Activated naive CD4-positive, alpha-beta T cell treated with anti-CD3 and anti-CD28 coated beads, Interleukin-2, amount 50 U/mL, for 72 hours (primary cell): ENCODE measurements at regions not wholly inside any gene's neighbourhood (a gene's known extent, or its start where the extent isn't known, plus 50 kb on each side); places are given as distances from the start of the nearest gene placed in this dataset.
"Not testable (repeated sequence)": the region's sequence is repeated elsewhere in the genome, so short reads cannot be mapped to it uniquely, and the experiment has no call there.

Source experiments
- ATAC-seq, 2 donors: fragments of 150-1000 bp; cut with Tn5 transposase; 2 replicates each; pipeline ENCODE4 v1.10.0; 2021; ENCODE audit warnings: mild to moderate bottlenecking in 2 of 2, moderate library complexity in 2 of 2
- DNase-seq, 2 donors: peaks; one replicate each; pipeline ENCODE4 v3.0.0; 2021 to 2022; ENCODE audit warnings: low spot score in 2 of 2
- H3K27ac Mint-ChIP-seq, 2 donors: one replicate each; pipeline ENCODE4 v1.8.0; 2022; ENCODE audit warnings: mild to moderate bottlenecking in 2 of 2, mixed read lengths in 2 of 2
- H3K36me3 Mint-ChIP-seq, 2 donors: one replicate each; pipeline ENCODE4 v1.8.0; 2022; ENCODE audit warnings: mixed read lengths in 2 of 2
- H3K9me3 Mint-ChIP-seq, 2 donors: one replicate each; pipeline ENCODE4 v1.8.0; 2022; ENCODE audit warnings: mixed read lengths in 2 of 2

DNA sequence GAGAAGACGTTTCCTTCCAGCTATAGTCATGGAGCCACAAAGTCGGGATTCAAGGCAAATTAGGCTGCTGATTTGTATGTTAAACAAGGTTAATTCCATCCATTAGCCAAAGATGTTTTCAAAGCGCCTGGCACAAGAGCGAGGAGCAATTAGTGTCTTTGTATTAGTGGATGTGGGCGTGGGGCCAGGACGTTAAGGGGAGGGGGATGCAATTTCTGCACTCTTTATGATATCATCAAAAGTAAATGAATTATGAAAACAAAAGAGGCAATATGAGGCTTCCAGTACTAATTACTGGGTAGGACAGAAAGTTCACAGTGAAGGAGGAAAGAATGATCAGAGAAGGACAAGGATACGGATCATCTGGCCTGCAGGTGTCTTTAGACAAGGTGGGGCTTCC is 230.9 kb upstream of the MSX2 start:
- peaks cover 6 to 7% of the 10 kb centered on the region in 2 donors for H3K9me3 Mint-ChIP-seq
- DNase-seq = no peak
- no peak overlapping the region for H3K27ac Mint-ChIP-seq
- no peak for ATAC-seq
- peaks cover 0 to 9% of the 10 kb centered on the region in 2 donors for H3K36me3 Mint-ChIP-seq

DNA sequence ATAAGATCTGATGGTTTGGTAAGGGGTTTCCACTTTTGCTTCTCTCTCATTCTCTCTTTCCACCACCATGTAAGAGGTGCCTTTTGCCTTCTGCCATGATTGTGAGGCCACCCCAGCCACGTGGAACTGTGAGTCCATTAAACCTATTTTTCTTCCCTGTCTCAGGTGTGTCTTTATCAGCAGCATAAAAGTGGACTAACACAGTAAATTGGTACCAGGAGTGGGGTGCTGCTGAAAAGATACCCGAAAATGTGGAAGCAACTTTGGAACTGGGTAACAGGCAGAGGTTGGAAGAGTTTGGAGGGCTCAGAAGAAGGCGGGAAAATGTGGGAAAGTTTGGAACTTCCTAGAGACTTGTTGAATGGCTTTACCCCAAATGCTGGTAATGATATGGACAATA is 226.4 kb upstream of the MSX2 start:
- peaks cover 9 to 11% of the 10 kb centered on the region in 2 donors for H3K36me3 Mint-ChIP-seq
- ATAC-seq, H3K27ac Mint-ChIP-seq, DNase-seq: not testable (repeated sequence)
- H3K9me3 Mint-ChIP-seq = peaks cover 28 to 30% of the 10 kb centered on the region in 2 donors

DNA sequence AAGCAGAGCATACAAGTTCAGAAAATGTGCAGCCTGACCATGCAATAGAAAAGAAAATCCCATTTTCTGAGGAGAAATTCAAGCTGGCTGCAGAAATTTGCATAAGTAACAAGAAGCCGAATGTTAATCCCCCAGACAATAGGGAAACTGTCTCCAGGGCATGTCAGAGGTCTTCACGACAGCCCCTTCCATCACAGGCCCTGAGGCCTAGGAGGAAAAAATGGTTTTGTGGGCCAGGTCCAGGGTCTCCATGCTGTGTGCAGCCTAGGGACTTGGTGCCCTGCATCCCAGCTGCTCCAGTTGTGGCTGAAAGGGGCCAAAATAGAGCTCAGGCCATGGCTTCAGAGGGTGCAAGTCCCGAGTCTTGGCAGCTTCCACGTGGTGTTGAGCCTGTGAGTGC is 225.8 kb upstream of the MSX2 start:
- not testable (repeated sequence) for ATAC-seq, H3K27ac Mint-ChIP-seq, DNase-seq
- Mint-ChIP-seq H3K9me3 (peaks cover 28 to 30% of the 10 kb centered on the region in 2 donors), H3K36me3 (peaks cover 9 to 11% of the 10 kb centered on the region in 2 donors)

DNA sequence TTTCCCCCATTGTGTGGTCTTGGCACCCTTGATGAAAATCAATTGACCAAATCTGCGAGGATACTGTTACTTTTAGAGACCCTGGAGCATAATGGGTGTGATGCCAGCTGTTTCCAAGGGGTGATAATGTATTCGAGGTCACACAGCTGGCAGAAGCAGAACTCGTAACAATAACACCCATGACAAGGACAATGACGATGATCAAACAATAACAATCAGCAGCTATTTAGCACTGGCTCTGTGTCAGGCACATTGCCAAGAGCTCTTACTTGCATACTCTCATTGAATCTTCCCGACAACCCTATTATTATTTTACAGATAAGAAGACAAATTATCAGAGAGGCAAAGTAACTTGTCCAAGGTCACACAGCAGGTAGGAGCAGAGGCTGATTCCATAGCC is 223.7 kb upstream of the MSX2 start:
- no peak for DNase-seq
- ATAC-seq = no peak
- Mint-ChIP-seq H3K36me3 (peaks cover 9 to 11% of the 10 kb centered on the region in 2 donors), H3K9me3 (peaks cover 30 to 33% of the 10 kb centered on the region in 2 donors), H3K27ac (no peak overlapping the region)

DNA sequence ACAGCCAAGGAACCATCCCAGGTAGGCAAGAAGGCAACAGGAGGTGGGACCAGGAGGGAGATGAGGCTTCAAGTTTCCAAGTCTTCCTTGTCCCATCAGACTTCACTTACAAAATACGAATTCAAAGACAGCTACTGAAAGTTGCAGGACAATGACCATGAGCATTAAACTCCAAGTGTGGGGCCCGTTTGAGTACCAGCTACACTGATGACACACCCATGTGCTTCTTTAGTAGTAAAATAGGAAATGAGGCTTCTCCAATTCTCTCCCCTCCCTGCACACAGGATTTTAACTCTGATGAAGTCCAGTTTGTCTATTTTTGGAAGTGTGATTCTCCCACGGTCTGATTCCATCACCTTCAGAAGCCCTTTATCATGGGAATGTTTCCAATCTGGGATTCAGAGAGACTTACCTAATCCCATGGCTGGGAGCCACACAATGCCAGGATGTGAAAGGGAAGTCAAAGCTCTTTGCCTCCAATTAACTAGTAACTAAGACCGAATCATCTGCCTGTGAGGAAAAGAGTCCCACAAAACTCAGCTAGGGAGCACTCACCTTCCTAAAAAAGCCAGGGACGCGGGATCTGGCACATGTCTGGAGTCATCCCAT is 222.8 kb upstream of the MSX2 start:
- H3K9me3 Mint-ChIP-seq = peaks cover 30 to 33% of the 10 kb centered on the region in 2 donors
- H3K27ac Mint-ChIP-seq = no peak overlapping the region
- H3K36me3 Mint-ChIP-seq = peaks cover 9 to 11% of the 10 kb centered on the region in 2 donors
- DNase-seq (no peak), ATAC-seq (no peak)

DNA sequence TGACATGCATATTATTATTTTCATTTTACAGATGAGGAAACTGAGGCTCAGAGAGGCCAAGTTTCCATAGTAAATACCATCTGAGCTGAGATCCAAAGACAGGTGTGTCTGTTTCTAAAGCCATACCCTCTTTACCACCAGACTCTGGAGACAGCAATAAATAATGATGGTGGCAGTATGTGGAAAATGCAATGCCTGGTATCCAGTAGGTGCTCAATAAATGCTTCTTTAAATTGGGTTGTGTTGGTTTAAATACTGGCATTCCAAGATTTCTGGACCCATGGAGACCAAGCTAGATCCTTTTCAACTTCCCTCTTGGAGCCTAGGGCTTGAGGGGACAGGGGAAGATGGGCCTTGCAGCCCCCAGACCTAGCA is 221.3 kb upstream of the MSX2 start:
- Mint-ChIP-seq H3K27ac (no peak overlapping the region), H3K36me3 (peaks cover 4 to 11% of the 10 kb centered on the region in 2 donors), H3K9me3 (peaks cover 25 to 30% of the 10 kb centered on the region in 2 donors)
- no peak for ATAC-seq
- DNase-seq = no peak

DNA sequence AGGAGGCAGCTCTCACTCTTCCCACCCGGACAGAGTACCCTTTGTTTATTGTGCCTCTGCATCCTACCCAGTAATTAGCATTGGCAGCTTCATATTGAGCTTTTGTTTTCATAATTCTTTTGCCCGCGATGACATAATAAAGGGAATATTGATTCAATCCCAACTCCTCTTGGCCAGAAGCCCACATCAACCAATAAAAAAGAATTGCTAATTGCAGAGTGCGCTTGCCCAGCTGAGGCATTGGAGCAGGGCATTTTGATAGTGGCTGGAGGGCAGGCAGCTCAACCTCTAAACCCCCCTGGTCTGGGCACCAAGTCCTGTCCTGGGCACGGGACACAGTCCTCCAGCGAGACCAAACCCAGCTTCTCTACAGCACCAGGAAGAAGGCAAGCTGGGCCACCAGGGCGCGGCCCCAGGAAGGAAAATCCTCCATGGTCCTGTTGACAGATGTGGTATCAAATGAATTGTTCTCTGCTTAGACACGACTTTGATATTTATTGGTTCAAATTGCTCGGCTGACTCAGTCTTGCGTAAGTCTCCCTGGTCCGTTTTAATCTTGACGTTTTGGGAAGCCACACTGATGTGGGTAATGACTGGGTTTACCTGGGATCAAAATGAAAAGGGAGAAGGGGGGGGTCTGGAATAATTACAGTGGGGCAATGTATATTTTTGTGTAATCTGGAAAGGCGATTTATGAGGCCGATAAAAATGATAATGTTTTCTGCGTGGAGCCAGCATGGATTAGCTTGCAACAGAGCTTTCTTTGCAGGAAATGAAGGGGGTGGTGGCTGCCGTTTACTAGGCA is 220.7 kb upstream of the MSX2 start:
- H3K27ac Mint-ChIP-seq = no peak overlapping the region
- ATAC-seq = no peak
- H3K36me3 Mint-ChIP-seq = peaks cover 0 to 11% of the 10 kb centered on the region in 2 donors
- no peak for DNase-seq
- H3K9me3 Mint-ChIP-seq = peaks cover 23 to 30% of the 10 kb centered on the region in 2 donors

DNA sequence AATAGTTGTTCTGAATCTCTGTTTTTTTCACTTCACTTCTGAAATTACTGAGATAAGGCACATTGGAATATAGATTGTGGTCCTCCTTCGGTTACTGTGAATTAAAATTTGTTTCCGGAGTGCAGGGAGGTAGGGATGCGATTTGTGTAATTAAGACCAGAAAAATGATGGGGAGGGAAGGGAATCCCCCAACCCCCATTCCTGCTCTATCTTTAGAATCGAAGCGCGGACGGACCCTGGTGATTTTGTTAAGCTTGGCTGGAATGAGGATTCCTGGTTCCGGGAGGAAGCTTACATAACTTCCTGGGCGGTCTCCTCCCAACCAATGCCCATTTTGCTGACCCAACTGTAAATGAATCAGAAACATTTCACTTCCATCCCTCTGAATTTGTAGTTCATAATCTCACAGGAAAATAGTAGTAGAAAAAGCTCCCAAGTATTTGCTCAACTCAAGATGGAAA is 220.1 kb upstream of the MSX2 start:
- Mint-ChIP-seq H3K27ac (no peak overlapping the region), H3K9me3 (peaks cover 22 to 33% of the 10 kb centered on the region in 2 donors), H3K36me3 (peaks cover 0 to 8% of the 10 kb centered on the region in 2 donors)
- DNase-seq = no peak
- ATAC-seq = no peak

DNA sequence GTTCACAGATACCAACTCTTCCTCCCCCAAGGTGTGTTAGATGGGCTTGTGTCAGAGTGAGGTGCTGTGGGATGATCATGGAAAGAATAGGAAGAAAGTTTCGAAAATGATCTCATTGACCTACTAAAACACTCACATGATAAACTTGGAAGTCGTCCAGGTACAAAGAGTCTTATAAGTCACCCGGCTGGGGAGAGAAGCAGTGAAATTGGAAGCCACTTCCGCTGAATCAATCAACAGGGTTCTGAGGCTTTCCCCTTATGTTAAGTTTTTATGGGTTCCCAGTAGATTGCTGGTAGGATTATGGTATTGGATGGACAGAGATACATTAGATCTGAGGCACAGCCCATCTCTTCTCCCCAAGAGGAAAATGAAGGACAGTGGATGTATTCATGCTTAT is 218.8 kb upstream of the MSX2 start:
- ATAC-seq = no peak
- no peak for DNase-seq
- Mint-ChIP-seq H3K9me3 (peaks cover 8 to 20% of the 10 kb centered on the region in 2 donors), H3K27ac (no peak overlapping the region), H3K36me3 (no peaks in the 10 kb centered on the region)

DNA sequence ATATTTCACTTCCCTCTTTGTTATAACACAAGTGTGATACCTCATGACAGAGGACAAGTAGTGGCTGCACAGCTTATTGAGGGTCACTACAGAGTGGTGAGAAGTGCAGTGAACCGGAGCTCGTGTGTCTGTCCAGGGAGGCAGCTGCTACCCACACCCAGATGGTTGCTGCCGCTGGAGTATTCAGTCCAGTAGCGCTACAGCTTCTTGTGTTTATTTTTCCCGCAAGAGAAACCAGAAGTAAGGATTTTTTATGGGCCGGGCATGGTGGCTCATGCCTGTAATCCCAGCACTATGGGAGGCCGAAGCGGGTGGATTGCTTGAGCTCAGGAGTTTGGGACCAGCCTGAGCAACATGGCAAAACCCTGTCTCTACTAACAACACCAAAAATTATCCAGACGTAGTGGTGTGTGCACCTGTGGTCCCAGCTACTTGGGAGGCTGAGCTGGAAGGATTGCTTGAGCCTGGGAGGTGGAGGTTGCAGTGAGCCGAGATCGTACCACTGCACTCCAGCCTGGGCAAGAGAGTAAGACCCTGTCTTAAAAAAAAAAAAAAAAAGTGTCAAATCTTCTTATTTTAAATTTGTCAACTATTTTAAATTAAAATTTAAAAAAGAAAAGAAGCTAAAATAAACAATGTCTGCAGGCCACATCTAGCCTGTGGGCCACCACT is 213.5 kb upstream of the MSX2 start:
- not testable (repeated sequence) for H3K9me3 Mint-ChIP-seq, H3K27ac Mint-ChIP-seq, ATAC-seq, H3K36me3 Mint-ChIP-seq, DNase-seq

DNA sequence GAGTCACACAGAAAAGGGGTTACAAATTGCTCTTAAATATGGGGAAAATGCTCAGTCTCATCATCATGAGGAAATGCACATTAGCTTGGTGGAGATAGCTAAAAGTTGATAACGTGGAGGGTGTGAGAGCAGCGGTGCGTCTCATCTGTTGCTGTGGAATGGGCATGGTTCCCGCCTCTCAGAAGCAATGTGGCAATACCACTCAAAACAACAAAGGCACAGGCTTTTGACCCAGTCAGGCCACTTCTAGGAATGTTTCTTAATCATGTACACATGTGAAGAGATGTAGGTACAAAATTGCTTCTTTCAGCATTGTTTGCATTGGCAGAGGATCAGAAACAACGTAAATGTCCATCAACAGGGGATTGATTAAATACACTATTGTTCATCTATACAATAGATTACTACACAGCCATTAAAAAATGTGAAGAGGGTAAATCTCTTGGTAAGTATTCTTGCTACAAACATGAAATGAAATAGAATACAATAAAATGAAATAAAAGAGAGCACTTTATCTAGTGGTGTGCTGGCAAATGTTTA is 212.6 kb upstream of the MSX2 start:
- ATAC-seq (no peak), DNase-seq (no peak)
- no peaks in the 10 kb centered on the region for H3K36me3 Mint-ChIP-seq
- H3K9me3 Mint-ChIP-seq = peaks cover 0 to 10% of the 10 kb centered on the region in 2 donors
- H3K27ac Mint-ChIP-seq = no peak overlapping the region

DNA sequence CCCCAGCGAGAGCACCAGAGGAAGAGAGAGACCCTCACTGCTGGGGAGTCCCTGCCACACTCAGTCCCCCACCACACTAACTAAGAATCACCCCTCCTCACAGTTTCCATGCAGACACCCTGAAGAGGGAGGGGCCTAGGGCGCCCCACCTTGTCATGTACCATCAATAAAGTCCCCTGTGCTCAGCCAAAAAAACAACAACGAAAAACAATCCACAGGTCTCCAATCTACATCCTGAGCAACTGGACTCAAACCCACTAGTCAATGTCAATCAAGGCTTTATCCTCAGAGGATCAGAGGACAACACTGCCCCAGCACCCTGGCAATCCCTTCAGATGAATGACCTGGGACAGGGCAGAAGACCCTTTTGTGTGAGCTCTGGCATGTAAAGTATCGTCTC is 210.1 kb upstream of the MSX2 start:
- no peak for ATAC-seq
- H3K27ac Mint-ChIP-seq = no peak overlapping the region
- no peak for DNase-seq
- peaks cover 0 to 4% of the 10 kb centered on the region in 2 donors for H3K9me3 Mint-ChIP-seq
- H3K36me3 Mint-ChIP-seq = no peaks in the 10 kb centered on the region

DNA sequence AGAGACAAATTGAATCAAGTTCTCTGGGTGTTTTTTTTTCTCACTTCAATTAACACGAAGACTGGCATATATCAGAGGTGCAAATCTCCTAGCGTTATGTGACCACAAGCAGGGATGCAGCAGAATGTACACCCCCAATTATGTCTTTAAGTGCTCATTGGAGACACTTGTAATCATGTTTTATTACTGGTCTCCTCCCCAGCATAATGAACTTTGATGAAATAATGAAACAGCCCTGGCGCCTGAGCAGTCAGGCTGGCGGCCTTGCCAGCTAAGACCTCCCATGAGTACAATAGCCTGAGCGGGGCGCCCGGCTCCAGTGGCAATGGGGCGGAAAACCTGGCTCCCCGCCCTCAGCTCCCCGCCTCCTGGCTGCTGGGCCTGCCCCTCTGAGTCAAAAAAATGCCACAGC is 209.4 kb upstream of the MSX2 start:
- DNase-seq (no peak), ATAC-seq (no peak)
- Mint-ChIP-seq H3K36me3 (no peaks in the 10 kb centered on the region), H3K9me3 (peaks cover 0 to 4% of the 10 kb centered on the region in 2 donors), H3K27ac (no peak overlapping the region)

DNA sequence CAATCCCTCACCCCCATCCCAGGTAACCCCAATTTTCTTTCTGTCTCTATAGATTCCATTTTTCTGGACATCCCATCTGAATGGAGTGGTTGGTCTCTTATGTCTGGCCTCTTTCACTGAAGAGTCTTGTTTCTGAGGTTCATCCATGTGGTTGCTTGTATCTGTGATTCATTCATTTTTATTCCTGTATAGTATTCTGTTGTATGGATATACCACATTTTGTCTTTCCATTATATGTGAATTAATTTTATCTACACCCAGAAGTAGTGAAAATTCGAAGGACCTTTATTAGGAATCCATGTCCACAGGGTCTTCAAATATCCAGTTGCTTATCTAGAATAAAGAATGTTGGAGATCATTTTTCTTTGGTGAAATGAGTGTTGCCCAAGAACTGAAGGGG is 207.6 kb upstream of the MSX2 start:
- Mint-ChIP-seq H3K9me3 (peaks cover 0 to 9% of the 10 kb centered on the region in 2 donors), H3K27ac (no peak overlapping the region), H3K36me3 (no peaks in the 10 kb centered on the region)
- DNase-seq (no peak), ATAC-seq (no peak)

DNA sequence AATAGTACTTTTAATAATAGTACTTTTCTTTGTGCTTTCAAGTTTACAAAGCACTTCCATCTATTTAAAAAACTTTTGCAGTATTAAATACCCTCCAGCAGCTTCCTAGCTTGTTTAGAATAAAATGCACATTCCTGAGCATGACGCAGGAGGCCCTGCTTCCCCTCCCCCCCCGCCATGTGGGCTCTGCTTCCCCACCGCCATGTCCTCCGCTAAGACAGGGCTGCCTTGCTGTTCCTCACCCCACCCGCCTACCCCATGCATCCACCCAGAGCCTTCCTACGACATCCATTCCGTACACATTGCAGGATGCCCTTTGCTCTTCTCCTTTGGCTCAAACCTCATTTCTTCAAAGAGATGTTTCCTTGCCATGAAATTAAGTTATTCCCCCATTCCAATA is 205.9 kb upstream of the MSX2 start:
- Mint-ChIP-seq H3K36me3 (no peaks in the 10 kb centered on the region), H3K9me3 (peaks cover 0 to 14% of the 10 kb centered on the region in 2 donors)
- no peak for DNase-seq

DNA sequence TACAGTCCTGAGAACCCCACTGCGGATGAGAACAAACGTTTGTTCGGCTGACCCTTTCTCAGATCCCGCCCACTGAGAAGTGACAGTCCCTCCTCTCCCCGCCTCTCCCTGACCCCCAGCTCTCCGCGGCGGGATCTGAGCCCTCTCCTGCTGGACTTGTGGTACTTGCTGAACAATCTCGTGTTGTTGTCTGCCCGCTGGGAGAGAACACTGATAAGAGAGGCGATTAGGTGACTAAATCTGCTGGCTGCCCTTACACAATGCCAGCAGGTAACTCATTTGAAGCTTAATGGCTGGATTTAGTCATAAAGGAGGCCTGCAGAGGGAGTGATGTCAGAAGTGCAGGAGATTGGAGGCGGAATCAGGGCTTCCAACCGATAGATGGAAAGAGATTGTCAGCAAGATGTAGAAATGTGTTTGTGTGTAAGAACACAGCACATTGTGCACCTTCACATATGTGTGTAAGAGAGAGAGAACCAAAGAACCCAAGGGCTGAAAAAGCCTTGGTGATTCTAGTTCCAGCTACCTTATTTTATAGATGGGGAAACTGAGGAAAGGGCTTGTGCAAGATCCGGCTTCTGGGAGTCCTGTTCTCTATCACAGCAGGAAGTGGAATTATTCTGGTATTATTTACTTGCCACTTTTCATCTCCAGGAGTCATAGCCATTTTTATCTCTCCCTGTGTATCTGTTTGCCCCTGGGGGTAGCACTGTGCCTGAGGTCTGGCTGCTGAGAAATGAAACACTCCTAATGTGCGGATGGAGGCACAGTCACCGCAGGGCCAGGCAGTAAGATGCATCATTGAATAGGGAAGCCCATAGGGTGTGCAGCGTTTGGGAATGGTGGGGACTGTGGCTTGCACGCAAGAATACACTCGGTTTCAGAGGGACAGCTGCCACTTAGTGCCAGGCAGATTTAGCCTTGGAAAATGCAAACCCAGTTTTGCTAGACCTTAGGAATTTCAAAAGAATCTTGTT is 203.7 kb upstream of the MSX2 start:
- H3K9me3 Mint-ChIP-seq = peaks cover 0 to 22% of the 10 kb centered on the region in 2 donors
- no peaks in the 10 kb centered on the region for H3K36me3 Mint-ChIP-seq
- no peak for DNase-seq
- ATAC-seq = no peak
- no peak overlapping the region for H3K27ac Mint-ChIP-seq

More for the DNA sequence above, 205.9 kb upstream of the MSX2 start:
- no peak for ATAC-seq
- no peak overlapping the region for H3K27ac Mint-ChIP-seq
